Stimulated activated CD8-positive, alpha-beta memory T cell treated with anti-CD3 and anti-CD28 coated beads, Interleukin-12 subunit alpha, Interleukin-12 subunit beta, amount 100 ng/mL, for 4 hours (primary cell): ENCODE measurements at regions not wholly inside any gene's neighbourhood (a gene's known extent, or its start where the extent isn't known, plus 50 kb on each side); places are given as distances from the start of the nearest gene placed in this dataset.

ENCODE experiments used
- DNase-seq: peaks from one replicate; pipeline ENCODE4 v3.0.0-alpha.2; 2020; ENCODE audit warnings: low read depth

GRCh38 chr9:8188723-8189407 is 389.3 kb upstream of the DMAC1 start:
- DNase-seq = no peak

GRCh38 chr9:8186560-8186959 is 387.0 kb upstream of the DMAC1 start:
- no peak for DNase-seq

DNA sequence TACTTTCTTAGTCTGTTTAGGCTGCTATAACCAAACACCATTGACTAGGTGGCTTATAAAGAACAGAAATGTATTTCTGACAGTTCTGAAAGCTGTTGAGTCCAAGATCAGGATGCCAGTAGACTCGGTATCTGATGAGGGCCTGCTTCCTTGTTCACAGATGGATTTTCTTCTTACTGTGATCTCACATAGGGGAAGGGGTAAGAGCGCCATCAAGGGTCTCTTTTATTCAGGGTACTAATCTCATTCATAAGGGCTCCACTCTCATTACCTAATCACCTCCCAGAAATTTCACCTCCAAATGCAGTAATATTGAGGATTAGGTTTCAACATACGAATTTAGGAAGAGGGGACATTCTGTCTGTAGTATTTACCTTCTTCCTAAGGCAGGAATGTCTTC is 384.0 kb upstream of the DMAC1 start:
- DNase-seq = no peak

DNA sequence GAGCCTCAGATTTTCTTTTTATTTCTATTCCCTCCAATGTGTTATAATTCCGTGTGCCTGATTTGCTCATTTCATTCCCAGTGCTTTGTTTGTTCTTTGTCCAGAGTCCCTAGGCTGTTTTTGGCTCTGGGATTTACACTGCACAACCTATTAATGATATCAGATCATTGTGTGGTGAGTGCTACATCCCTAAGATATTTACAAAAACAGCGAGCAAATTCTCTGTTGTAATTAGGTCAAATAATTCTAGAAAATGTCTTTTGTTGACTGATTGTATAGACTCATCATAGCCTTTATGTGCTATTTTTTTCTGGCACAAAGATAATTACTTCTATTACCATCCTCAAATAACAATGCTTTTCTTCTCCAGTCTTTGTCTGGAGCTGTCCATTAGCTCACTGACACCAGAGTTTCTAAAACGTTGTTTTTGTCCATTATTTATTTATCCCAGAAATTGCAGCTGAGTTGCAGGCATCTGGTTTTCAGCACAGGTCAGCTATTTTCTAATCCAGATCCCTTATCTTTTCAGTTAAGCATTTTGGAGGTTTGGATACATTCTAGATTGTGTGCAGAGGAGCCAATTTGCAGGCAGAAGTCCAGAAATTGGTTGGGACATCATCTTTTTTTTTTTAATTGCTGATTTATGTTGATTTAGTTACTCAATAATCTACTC is 379.9 kb upstream of the DMAC1 start:
- no peak for DNase-seq

DNA sequence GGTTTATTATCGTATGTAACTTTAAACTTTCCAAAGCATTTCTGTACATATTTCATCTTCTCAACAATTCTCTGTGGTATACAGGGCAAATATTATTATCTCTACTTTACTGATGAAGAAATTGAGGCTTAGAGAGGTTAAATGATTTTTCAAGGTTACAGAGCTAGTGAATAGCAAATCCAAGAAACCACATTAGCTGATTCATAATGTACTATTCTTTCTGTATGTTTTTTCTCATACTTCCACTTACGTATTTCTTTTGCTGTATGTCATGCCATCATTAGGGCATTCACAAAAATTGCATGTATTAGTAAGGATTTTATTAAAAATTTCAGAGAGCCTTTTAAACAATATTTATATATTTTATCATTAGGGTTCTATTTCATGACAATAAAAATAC is 372.4 kb upstream of the DMAC1 start:
- no peak for DNase-seq

GRCh38 chr9:8168916-8169438 is 369.4 kb upstream of the DMAC1 start:
- DNase-seq = no peak

- no peak for DNase-seq
Observed at GRCh38 chr9:8160787-8161186, 361.2 kb upstream of the DMAC1 start.

DNA sequence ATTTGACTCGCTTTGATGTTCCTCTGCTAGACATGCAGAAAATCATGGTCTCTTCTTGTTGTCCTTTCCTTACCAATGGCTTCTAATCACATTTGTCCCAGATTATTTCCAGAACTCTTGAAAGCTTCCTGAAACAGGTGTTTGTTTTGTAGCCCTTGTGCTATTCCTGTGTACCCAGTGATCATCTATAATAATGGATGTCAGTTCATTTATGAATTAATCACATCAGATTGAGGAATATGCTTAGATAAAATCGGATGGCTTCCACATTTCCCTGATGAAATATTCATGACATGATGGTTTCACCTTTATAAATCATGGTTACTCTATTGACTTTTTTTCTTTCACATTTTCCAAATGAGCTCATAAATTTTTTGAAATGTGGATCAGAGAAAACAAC is 359.0 kb upstream of the DMAC1 start:
- no peak for DNase-seq

DNA sequence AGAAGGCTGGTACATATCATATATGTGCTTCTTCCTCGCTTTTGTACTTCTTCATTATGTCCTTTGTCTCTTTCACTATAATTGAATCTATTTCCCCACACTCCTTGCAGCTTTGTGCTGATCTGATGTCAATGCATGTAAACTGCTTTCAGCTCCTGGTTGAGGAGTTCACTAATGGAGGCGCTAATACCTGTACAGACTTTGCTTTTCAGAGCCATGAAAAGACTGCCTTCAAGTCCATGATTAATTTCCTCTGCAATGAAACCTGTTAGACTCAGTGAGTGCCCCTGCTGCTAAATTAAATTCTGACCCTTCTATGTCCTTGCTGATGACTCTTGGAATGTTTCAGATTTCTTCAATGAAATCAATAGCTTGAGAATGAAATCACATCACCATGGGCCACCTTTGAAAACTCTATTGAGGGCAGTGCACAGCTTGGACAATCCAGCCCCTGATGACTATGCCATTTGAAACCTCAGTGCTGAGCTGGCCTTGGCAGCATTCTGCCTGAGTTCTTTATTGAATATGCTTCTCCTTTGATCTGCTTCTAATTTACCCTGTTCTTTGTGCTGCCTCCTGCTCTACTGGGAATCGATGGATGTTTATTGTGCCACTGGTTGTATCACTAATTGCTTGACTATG is 358.2 kb upstream of the DMAC1 start:
- DNase-seq = no peak

GRCh38 chr9:8156346-8156745 is 356.8 kb upstream of the DMAC1 start:
- DNase-seq = no peak

DNA sequence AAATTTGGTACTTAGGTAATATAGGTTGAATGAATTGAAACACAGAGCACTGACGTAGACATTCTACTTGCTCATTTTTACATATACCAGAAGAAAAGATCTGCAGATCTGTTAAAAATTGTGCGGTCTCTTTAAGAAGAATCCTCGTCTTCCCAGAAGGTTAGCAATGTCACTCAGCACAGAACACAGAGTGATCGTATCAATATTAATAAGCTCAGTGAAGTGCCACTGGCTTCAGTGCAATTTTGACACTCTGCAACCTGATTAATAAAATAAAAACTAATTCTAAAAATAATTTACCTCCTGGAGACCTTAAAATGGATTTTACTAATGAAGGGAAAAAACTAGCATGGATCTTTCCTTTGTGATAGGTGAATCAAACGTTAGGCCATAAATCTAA is 356.1 kb upstream of the DMAC1 start:
- DNase-seq = no peak

- DNase-seq = no peak
Observed at GRCh38 chr9:8143677-8144076, 344.1 kb upstream of the DMAC1 start.

DNA sequence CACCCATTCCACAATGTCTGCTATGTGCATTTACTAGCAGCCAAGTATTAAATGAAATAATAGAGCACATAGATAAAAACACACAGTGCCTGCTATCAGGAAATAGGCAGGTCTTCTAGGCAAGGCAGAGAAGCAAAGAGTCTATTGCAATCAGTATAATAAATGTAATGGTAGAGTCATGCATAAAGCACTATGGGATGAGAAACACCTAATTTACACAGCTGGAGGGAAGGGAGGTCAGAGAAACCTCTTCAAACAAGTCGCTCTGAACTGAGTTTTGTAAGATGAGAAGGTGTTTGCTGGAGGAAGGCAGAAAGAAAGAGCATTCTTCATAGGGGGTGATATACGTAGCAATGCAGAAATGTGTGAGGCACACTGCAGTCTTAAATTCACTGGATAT is 341.0 kb upstream of the DMAC1 start:
- DNase-seq = no peak

DNA sequence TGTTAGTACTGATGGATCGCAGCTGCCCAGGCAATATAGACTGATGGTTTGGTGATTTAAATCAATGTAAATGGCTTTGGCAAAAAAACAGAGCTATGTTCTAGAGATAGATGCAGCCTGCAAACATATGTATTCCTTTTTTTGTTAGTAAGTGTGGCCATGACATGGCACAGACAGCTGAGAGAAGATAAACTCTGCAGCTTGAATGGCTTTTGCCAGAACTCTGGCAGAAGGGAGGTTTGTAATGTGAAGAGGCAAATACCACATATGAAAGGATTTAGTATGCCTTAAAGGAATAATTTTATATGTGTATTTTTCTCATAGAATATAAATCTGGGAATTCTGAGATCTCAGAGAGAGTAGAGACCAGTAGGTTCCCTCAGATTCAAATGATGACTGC is 340.2 kb upstream of the DMAC1 start:
- no peak for DNase-seq

DNA sequence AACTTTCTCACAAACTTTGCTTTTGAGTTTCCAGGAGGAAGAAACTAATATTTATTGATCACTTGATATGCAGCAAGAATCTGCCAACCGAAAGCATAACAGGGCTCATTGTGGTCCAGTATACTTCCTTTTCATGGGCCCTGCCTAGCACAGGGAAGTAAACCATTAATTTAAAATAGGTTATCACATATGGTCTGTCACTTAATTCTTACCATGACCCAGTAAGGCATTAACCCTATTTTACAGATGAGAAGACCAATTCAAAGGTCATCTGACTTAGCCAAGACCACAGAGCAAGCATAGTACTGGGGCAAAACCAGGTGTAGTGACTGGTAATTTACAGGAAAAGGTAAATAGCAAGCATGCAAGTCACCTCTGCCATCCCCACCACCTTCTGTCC is 336.9 kb upstream of the DMAC1 start:
- DNase-seq = no peak

GRCh38 chr9:8134635-8135034 is 335.1 kb upstream of the DMAC1 start:
- no peak for DNase-seq

DNA sequence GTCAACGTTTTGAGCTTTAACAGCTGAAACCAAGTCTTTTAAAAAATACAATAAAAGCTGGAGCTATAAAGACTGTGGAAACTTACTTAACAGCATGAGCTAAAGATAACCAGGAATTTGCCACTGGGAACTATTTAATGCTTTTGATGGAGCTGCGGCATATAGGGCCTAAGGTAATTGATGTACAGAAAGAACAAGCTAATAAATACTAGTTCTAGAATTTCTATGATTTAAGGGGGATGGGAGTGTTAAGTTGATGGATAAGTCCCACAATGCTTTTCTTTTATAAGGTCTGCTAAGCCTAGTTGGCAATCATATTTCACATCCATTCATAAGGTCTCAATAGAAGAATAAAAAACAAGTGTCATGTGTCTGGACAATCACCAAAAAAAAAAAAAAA is 334.0 kb upstream of the DMAC1 start:
- DNase-seq = no peak

DNA sequence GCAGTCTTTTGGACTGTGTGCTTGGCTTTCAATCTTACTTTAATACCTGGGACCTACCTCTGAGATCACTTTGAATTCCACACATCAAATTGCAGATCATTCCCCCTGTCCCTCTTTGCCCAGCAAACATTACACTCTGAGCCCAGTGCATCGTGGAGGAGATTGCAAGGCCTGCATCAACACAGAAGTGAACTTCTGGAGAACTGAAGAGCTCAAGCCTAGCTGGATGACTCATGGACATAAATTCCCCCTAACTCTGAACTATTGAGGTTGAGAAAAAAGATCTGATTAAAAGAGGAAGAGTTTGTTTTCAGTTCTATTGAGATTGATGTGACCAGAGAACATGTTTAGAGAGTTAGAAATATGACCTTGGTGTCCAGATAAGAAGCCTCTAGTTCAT is 316.0 kb upstream of the DMAC1 start:
- DNase-seq = no peak

GRCh38 chr9:8114826-8115225 is 315.2 kb upstream of the DMAC1 start:
- DNase-seq = no peak

GRCh38 chr9:8106362-8106761 is 306.8 kb upstream of the DMAC1 start:
- DNase-seq = no peak

DNA sequence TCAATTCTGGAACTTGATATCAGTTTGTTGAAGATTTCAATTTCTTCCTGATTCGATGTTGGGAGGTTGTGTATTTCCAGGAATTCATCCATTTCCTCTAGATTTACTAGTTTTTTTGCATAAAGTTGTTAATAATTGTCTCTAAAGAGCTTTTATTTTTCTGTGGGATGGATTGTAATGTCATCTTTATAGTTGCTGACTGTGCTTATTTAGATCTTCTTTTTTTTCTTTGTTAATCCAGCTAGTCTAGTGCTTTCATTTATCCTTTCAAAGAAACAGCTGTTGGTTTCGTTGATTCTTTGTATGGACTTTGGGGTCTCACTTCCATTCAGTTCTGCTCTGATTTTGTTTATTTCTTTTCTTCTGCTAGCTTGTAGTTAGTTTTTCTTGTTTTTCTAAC is 302.0 kb upstream of the DMAC1 start:
- DNase-seq = no peak

- DNase-seq = no peak
Observed at GRCh38 chr9:8096091-8096490, 296.5 kb upstream of the DMAC1 start.

DNA sequence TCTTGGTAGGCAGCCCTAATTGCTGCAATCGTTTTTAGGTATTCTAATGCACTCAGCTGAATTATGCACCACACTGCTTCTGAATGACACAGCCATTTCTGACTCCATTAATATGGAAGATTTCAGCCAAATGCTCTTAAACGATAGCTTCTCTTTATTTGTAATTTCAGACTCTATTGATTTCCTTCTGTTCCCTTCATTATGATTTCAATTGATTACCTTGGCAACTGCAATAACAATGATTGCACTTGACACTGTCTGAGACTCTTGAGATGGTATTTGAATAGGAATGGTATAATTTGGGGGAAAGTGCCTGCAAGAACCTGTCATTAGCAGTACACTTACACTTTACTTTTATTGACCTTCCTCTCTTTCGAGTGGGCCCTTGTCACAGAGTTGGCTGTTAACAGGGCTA is 296.1 kb upstream of the DMAC1 start:
- no peak for DNase-seq
